ENCODE measurements at regions not wholly inside any gene's neighbourhood (a gene's known extent, or its start where the extent isn't known, plus 50 kb on each side); places are given as distances from the start of the nearest gene placed in this dataset.
"Not testable (repeated sequence)": the region's sequence is repeated elsewhere in the genome, so short reads cannot be mapped to it uniquely, and the experiment has no call there.

GRCh38 chr3:144923046-144923775 lies 951.6 kb downstream of the DIPK2A start:
- DNase-seq (ENCODE audit: low spot score), result no peak

DNA sequence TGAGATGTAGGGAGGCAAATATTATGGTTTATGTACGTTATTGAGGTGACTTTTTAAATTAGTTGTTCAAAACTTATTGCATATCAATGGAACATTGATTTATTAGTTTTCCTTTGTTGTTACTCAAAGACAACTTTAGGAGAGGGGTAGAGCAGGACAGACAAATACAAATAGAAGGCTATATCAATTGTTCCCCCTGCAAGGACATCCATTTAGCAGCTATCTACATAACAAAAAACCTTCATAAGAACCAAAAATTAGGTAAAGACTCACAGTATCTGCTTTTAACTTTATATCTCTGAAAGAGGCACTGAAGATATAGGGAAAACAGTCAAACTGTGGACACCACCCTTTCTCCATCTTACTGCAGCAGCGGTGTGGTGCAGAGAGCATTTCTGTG lies 958.8 kb downstream of the DIPK2A start:
- no peak for DNase-seq (ENCODE audit: low spot score)

DNA sequence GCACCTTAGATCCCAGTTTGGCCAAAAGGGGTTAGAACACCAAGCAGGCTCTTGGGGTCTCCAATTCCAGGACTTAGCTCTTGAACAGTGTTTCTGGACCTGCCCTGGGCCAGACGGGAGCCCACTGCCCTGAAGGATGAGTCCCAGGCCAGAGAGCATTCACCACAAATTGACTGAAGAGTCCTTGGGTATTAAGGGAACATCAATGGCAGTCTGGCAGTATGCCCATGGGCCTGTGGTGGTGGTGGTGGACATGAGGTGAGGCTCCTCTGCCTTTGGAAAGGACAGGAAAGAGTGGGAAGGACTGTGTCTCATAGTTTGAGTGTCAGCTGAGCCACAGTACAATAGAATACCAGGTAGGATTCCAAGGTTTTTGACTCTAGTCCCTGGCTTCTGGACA lies 960.0 kb downstream of the DIPK2A start:
- no peak for DNase-seq (ENCODE audit: low spot score)

GRCh38 chr3:144942093-144942837 lies 970.6 kb downstream of the DIPK2A start:
- DNase-seq (ENCODE audit: low spot score), result no peak

DNA sequence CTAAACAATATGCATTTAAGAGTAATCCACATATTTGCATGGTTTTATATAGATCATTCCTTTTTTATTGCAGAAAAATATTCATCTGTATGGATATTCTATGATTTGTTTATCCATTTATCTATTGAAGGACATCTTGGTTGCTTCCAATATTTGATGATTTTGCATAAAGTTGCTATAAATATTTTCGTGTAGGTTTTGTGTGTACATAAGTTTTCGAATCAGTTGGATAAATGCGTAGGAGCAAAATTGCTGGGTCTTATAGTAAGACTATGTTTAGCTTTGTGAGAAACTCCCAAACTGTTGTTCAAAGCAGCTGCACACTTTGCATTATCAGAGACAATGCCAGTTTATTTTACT lies 971.2 kb downstream of the DIPK2A start:
- DNase-seq (ENCODE audit: low spot score), result no peak

- no peak for DNase-seq (ENCODE audit: low spot score)
Measured at GRCh38 chr3:144947895-144948294, 976.3 kb downstream of the DIPK2A start.

DNA sequence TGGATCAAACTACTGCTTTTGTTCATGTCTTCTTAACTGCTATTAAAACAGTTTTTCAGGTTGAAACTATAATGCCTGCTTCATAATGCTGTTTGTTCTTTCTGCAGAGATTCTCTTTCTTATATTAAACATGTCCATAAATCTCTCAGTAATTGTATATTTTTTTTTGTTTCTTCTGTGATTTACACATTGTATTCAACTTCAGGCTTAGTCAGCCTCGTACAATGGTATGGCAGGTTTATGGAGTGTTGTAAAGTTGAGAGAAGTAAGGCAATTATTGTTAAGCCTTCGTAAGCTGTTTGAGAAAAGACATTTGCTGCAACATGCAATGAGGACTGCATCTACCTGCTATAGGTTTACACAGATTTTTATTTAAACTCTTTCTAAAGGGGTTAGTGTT lies 977.1 kb downstream of the DIPK2A start:
- no peak for DNase-seq (ENCODE audit: low spot score)

- no peak for DNase-seq (ENCODE audit: low spot score)
Measured at GRCh38 chr3:144953959-144954358, 982.3 kb downstream of the DIPK2A start.

- no peak for DNase-seq (ENCODE audit: low spot score)
Measured at GRCh38 chr3:144957398-144958101, 985.9 kb downstream of the DIPK2A start.

- no peak for DNase-seq (ENCODE audit: low spot score)
Measured at GRCh38 chr3:144963810-144964209, 992.2 kb downstream of the DIPK2A start.

- DNase-seq (ENCODE audit: low spot score), result no peak
Measured at GRCh38 chr3:144966560-144966959, 994.9 kb downstream of the DIPK2A start.

DNA sequence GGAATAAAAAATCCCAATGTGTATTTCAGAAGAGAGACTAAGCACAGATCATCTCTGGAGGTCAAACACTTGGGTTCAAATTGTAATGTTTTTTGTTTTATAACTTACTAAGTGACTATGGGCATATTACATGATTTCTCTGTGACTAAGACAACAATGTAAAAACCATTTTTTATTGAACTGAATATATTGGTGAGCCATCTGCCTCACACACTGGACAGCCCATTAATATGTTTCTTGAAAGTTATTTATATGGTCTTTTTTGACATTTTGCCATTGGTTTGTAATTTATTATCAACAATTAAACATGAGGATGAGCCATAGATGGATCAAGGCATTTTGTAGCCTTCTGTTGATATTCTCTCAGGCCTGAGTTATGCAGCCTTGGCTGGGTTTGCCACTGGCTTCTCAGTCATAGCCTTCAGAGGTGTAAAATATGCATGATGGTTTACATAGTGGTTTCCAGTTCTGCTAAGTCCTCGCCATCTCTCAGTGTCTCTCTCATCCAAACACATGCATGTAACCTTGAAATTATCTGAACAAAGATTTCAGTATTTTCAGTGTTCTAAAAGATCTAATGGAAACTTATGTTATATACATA lies 997.2 kb downstream of the DIPK2A start:
- DNase-seq (ENCODE audit: low spot score), result no peak

DNA sequence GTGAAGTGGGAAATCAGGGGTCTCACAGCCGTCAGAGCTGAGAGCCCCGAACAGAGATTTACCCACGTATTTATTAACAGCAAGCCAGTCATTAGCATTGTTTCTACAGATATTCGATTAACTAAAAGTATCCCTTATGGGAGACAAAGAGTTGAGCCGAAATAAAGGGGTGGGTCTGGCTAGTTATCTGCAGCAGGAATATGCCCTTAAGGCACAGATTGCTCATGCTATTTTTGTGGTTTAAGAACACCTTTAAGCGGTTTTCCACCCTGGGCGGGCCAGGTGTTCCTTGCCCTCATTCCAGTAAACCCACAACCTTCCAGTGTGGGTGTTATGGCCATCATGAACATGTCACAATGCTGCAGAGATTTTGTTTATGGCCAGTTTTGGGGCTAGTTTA lies 1012.9 kb downstream of the DIPK2A start:
- DNase-seq (ENCODE audit: low spot score), result not testable (repeated sequence)

DNA sequence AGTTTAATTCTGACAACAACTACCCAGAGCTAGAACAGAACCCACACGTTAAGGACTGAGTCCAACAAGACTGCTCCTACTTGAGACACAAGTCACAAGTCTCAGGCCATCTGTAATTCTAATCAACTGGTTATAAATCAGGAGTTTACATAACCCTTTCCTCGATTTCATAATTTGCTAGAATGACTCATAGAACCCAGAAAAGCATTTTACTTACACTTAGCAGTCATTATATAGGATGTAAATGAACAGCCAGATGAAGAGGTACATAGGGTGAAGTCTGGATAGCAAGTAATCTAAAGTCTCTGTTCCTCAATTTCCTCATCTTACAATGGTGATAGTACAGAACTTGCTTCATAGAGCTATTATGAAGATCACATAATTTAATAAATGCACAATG lies 1018.2 kb downstream of the DIPK2A start:
- DNase-seq (ENCODE audit: low spot score), result no peak

- DNase-seq (ENCODE audit: low spot score), result no peak
Measured at GRCh38 chr3:144995856-144996255, 1024.2 kb downstream of the DIPK2A start.

- DNase-seq (ENCODE audit: low spot score), result no peak
Measured at GRCh38 chr3:145005427-145005826, 1033.8 kb downstream of the DIPK2A start.

DNA sequence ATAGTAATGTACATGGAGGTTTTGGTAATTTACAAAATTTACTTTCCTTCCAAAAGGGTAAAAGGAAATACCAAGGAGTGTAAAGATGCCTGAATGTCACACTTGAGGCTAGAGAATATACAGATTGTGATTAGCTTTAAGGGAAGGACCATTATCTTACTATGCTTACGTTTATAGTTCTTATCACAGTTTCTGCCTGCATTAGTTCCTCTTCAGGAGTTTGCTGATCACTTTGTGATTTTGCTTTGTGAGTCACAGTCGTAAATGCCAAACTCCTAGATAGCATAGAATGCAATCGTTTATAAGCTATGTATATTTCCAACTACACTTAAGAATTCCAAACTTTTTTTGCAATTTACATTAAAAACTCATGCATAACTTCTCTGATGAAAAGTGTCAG lies 1034.6 kb downstream of the DIPK2A start:
- no peak for DNase-seq (ENCODE audit: low spot score)

- no peak for DNase-seq (ENCODE audit: low spot score)
Measured at GRCh38 chr3:145013931-145014330, 1042.3 kb downstream of the DIPK2A start.

DNA sequence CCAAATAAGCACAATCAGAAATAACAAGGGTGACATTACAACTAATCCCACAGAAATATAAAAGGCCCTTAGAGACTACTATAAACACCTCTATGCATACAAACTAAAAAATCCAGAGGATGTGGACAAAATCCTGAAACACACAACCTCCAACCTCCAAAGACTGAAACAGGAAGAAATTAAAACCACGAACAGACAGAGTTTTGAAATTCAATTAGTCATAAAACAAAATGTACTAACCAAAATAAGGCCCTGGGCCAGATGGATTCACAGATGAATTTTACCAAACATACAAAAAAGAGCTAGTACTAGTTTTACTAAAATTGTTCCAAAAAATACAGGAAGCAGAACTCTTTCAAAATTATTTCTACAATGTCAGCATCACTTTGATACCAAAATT lies 1043.6 kb downstream of the DIPK2A start:
- DNase-seq (ENCODE audit: low spot score), result no peak

DNA sequence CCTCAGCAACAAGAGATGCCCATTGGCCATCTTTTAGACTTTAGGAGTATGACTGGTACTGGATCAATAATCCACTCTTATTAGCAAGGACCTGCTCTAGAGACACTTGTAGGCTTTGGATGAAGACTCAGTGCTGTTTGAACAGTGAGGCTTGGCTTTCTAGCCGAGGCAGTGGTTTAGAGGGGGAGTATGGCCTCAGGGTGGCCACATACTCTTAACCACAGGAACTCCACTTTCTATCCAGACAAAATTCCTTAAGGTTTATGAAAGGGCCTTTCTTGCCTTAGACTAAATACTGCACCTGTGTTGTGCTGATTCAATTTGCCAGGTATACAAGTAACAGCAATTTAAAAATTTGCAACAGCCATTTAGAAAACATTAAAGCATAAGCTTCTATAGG lies 1046.3 kb downstream of the DIPK2A start:
- DNase-seq (ENCODE audit: low spot score), result no peak

DNA sequence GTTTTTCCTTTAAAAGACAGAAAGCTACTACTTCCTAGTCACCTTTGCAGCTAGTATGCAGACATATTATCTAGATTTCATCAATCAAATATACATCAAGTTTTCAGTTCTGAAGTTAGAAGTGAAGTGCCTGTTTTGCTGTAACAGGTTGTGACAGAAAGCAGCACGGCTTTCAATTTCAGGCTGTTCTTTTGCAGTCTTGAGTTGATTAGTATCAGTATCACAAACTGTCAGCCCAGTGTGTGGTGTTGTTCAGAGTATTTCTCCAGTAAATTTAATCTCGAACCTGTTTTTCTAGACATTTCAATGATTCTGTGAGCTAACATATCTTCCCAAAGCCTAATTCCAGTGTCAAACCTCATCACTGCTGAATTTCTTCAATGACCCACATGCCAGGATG lies 1050.8 kb downstream of the DIPK2A start:
- no peak for DNase-seq (ENCODE audit: low spot score)

DNA sequence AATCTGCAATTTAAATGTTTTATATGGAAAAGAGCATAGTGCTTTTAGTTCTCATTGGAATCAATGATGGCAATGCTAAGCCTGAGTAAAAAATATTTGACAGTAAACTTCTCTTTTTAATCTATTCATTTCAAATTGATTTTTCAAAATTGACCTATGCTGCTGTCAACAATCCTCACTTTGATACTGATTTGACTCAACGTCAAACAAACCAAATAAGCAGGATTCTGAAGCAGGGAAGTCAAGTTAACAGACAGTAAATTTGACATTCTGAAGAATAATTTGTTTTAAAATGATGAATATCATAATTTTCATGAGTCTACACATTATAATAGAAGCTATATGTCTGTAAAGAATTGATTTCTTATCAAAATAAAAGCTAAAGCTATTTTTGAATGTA lies 1053.1 kb downstream of the DIPK2A start:
- DNase-seq (ENCODE audit: low spot score), result no peak

- DNase-seq (ENCODE audit: low spot score), result not testable (repeated sequence)
Measured at GRCh38 chr3:145027186-145027585, 1055.6 kb downstream of the DIPK2A start.

Measured in Ammon's horn (tissue), 1 donor.